ENCODE measurements at regions not wholly inside any gene's neighbourhood (a gene's known extent, or its start where the extent isn't known, plus 50 kb on each side); places are given as distances from the start of the nearest gene placed in this dataset.

DNA sequence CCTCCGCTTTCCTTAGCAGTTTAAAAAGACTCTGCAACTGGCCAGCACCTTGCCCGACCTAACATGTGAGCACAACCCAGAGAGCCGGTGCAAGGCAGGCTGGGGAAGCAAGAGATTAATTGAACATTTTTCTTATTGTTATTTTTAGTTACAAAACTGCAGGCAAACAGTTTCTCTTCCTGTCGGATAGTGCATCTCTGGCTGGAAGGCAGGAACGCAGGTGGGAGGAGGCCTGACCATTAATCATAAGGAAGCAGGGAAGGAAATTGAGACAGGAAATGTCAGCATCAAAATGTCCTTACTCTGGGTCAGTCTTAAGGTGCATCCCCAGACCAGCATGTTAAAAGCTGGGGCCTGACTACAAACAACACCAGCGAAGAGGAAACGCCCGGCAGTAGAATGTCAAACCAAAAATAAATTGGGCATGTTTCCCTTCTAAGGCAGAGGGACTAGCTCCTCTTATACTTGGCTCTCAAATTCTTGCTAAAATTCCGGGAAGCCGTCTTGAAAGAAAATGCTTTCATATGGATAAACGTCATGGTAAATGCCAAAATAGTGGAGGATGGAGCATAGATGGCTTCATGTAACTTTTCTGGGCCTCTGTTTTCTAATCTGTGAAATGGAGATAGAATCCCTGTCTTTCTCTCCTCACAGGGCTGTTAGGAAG, 226.8 kb downstream of the RAP2A start:
- TF ChIP-seq POLR2A (IDR thresholded peaks at IDR 0.05; ENCODE audit: low read length) (no peak), GATA1 (IDR thresholded peaks at IDR 0.05; ENCODE audit: low read depth, low read length) (no peak)

Data from erythroblast (primary cell).